ENCODE measurements at regions not wholly inside any gene's neighbourhood (a gene's known extent, or its start where the extent isn't known, plus 50 kb on each side); places are given as distances from the start of the nearest gene placed in this dataset.

DNA sequence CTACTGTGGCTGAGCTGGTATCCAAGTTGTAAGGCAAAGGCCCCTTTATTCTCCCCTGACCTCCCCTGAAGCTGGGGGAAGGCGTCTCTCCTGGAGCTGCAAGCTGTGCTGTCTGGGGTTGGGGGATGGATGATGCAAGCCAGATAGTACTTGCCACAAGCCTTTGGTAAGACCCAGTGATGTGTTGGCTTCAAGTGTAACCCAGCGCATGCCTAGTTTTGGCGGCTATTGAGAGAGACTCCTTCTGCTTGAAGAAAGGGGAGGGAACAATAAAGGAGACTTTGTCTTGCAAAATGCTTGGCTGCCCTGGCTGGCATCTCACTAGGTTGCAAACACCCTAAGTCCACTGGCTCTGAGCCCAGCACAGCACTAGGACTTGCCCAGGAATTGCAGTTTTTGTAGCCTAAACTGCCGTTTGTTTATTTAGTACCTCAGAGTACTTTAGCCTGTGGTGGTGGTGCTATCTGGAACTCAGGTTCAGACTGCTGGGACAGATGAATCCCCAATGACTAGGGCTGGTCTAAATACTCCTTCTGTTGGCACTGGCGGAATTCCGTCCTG lies 108.2 kb downstream of the TNFSF13B start:
- no peak for TF ChIP-seq EP300 (IDR thresholded peaks at IDR 0.05)
- no peak for TF ChIP-seq CTCF (IDR thresholded peaks at IDR 0.05)
- no peak for TF ChIP-seq POLR2A (IDR thresholded peaks at IDR 0.05)
- TF ChIP-seq POLR2AphosphoS5 (IDR thresholded peaks at IDR 0.05): no peak

Data from gastroesophageal sphincter (tissue), 3 donors.